HUES64 (cell line): ENCODE measurements at regions not wholly inside any gene's neighbourhood (a gene's known extent, or its start where the extent isn't known, plus 50 kb on each side); places are given as distances from the start of the nearest gene placed in this dataset.
A peak's percentile ranks its signal among the peaks of the same experiment; 100 is the strongest.

ENCODE experiments used
- H3K27ac ChIP-seq: 2 replicates; pipeline ENCODE4 v1.7.0; 2013; ENCODE audit warnings: low read depth, low read length, inconsistent platforms
- H3K27me3 ChIP-seq: 2 replicates; pipeline ENCODE4 v1.6.1; 2013; ENCODE audit warnings: mild to moderate bottlenecking, low read length; ENCODE audit not compliant: insufficient read depth
- H3K36me3 ChIP-seq: 2 replicates; pipeline ENCODE4 v1.6.1; 2013; ENCODE audit warnings: mild to moderate bottlenecking, low read length; ENCODE audit not compliant: insufficient read depth
- H3K4me1 ChIP-seq: 2 replicates; pipeline ENCODE4 v1.6.1; 2013; ENCODE audit warnings: mild to moderate bottlenecking, low read length, moderate library complexity; ENCODE audit not compliant: insufficient read depth
- H3K4me3 ChIP-seq: 2 replicates; pipeline ENCODE4 v1.5.1; 2013; ENCODE audit warnings: mild to moderate bottlenecking, low read length, moderate library complexity
- H3K9ac ChIP-seq: 2 replicates; pipeline ENCODE4 v1.6.1; 2013; ENCODE audit warnings: mild to moderate bottlenecking, low read depth, low read length
- H3K9me3 ChIP-seq: 2 replicates; pipeline ENCODE4 v1.6.1; 2013; ENCODE audit warnings: low read depth, low read length; ENCODE audit not compliant: insufficient read depth
- WGBS: fragments of 150-250, 120-280 bp; methylation state at CpG from one replicate; pipeline ENCODE4 v1.1.7; 2013; ENCODE audit warnings: missing lambda C conversion rate; 5-methylcytosine and 5-hydroxymethylcytosine counted together

DNA sequence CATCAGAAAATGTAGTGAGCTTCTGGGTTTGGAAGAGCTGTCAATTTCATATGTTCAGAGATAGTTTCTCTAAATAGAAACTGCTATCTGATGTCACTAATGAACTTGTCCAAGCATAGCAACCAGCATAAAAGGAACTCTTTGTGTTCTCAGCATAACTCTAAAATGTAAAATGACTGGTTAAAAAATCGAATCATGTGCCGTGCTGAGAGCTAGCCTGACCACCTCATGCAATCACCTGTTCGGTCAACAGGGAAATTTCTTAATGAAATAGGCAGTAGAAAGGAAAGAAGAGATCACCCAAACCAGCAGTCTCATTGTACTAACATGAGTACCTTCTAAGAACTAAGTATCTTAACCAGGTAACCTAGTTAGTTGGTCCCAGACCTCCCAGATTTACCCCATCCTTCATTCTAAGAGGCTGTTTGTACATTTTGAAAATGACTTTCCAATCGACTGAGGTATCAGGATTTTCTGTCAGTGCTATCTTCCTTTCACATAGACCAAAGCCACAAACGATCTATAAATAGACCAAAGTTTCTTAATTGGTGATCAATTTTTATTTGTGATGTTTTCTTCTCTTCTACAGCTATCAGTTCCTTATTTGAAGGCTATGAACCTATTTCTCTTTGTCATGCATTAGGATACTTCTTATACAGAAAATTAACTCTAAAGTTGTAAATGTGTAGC lies 147.3 kb downstream of the TLR5 start:
- no peaks in the 10 kb centered on the region for H3K36me3 ChIP-seq
- H3K4me3 ChIP-seq, result no peak overlapping the region
- no peaks in the 10 kb centered on the region for H3K27me3 ChIP-seq
- H3K27ac ChIP-seq, result no peak overlapping the region
- H3K9me3 ChIP-seq, result no peaks in the 10 kb centered on the region
- H3K9ac ChIP-seq, result no peak overlapping the region
- 87% methylated on average over 4 of the region's 5 CpGs for WGBS
- peaks cover 28% of the 10 kb centered on the region for H3K4me1 ChIP-seq

DNA sequence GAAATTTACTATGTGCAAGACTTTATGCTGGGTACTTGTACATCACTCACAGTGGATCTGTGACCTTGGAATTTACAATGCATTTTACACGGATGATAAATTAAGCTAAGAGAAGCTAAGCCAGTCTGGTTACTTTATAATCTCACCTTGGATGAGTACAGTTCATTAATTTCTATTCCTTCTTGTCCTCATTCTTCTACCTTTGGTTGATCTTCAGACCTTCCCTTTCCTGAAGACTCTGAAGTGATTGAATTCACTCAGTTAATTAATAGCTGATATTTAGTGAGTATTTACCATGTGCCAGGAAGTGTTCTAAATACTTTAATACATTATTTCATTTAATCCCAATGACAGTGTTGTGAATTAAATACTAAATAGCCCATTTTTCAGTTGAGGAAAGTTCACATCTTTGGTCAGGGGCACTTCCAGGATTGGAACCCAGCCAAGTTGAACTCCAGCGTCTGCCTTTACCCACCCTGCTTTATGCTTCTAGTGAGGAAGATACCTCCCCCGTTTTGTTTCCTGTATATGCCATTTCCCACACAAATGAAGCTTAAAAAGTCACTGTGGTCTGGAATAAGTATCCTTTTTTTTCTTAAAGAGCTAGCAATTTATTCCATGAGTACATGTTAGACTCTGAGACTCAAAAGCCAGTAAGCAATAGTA lies 146.6 kb downstream of the TLR5 start:
- Histone ChIP-seq H3K4me3 (no peak overlapping the region), H3K9ac (no peak overlapping the region), H3K27ac (no peak overlapping the region), H3K27me3 (no peaks in the 10 kb centered on the region), H3K9me3 (no peaks in the 10 kb centered on the region), H3K36me3 (no peaks in the 10 kb centered on the region), H3K4me1 (peaks cover 33% of the 10 kb centered on the region)
- WGBS, result 87% methylated on average over 3 of the region's 3 CpGs

DNA sequence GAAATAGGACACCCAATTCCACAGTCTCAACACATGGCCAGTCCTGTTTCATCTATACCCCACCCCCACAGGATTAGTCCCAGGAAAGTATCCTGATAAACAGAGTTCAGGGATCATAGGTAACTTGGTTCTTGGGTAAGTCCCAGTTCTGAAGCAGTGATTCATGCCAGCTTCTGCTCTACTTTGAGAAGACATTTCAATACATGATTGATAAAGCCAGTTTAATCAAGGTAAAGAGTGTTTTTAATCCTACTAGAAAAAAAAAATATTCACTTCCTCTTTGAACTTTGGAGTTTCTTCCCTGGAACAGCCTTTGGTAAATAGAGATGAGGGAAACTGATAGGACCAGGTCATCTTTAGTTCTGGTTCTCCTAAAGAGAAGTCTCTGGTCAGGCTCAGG lies 142.4 kb downstream of the TLR5 start:
- no peak overlapping the region for H3K9ac ChIP-seq
- H3K27ac ChIP-seq, result no peak overlapping the region
- no peak overlapping the region for H3K4me3 ChIP-seq
- H3K4me1 ChIP-seq, result peaks cover 23% of the 10 kb centered on the region
- H3K36me3 ChIP-seq, result no peaks in the 10 kb centered on the region; the same call in 1 of the 2 replicates
- no peaks in the 10 kb centered on the region for H3K9me3 ChIP-seq
- H3K27me3 ChIP-seq, result no peaks in the 10 kb centered on the region

DNA sequence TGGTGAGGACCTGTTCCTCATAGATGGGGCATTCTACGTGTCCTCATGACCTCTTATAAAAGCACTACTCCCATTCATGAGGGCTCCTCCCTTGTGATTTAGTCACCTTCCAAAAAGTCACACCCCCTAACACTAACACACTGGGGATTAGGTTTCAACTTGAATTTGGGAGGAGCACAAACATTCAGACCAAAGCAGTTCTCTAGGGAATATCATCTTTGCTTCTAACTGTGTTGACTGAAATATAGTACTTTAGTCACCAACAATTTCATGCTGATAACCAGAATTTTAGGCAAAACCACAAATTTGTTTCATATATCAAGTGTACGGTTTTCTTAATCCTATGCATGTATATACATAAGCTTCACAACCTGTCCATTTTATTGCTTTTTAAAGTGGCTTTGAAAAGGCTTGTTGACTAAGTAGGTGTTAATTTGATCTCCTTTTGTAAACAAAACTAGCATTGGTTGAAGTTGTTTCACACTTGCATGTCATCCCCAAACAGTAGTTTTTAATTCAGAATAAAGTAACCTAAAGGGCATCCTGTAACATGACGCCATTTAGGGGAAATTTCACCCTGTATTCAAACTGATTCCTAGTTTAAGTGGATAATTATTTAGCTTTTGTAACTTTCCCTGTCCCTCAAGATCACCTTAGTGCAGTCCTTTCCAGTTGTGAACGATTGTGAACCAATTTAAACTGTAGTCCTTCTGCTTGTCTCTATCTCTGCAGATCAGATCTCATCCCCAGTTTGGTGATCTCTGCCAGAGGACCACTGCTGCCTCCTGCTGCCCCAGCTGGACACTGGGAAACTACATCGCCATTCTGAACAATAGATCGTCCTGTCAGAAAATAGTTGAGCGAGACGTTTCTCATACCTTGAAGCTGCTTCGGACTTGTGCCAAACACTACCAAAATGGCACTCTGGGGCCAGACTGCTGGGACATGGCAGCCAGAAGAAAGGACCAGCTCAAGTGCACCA lies 141.1 kb downstream of the TLR5 start:
- Histone ChIP-seq H3K4me3 (no peak overlapping the region), H3K9me3 (no peaks in the 10 kb centered on the region), H3K27ac (no peak overlapping the region), H3K36me3 (no peaks in the 10 kb centered on the region; the same call in 1 of the 2 replicates), H3K9ac (no peak overlapping the region), H3K4me1 (peaks cover 20% of the 10 kb centered on the region), H3K27me3 (no peaks in the 10 kb centered on the region)
- 78% methylated on average over 8 of the region's 9 CpGs for WGBS

DNA sequence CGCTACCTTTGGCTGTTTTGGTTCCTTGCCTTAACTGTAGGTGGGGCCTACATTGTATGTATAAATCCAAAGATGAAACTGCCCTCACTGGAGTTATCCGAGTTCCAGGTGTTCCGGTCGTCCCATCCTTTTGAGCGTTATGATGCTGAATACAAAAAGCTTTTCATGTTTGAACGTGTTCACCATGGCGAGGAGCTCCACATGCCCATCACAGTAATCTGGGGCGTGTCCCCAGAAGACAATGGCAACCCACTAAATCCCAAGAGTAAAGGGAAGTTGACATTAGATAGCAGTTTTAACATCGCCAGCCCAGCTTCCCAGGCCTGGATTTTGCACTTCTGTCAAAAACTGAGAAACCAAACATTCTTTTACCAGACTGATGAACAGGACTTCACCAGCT lies 139.5 kb downstream of the TLR5 start:
- peaks cover 35% of the 10 kb centered on the region for H3K4me1 ChIP-seq
- no peaks in the 10 kb centered on the region for H3K27me3 ChIP-seq
- no peaks in the 10 kb centered on the region for H3K9me3 ChIP-seq
- no peak overlapping the region for H3K9ac ChIP-seq
- H3K36me3 ChIP-seq, result no peaks in the 10 kb centered on the region; the same call in 1 of the 2 replicates
- WGBS, result 91% methylated on average over 9 of the region's 9 CpGs
- no peak overlapping the region for H3K27ac ChIP-seq
- H3K4me3 ChIP-seq, result no peak overlapping the region

DNA sequence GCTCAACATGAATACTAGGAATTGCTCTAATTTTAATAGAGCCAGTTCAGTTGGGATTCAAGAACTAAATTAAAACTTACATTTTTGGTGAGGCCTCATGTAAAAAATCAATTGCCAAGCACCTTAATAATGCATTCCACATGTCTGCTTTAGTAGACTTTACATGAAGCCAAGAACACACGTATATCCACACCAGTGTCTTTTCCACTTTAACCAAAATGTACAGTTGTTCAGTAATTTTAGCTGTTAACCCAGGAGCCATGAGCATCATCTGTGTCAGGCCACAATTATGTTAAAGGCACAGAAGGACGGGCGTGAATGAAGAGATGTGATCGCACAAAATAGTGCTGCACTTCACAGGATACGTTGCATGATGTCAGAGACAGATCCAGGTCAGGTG lies 136.7 kb downstream of the TLR5 start:
- Histone ChIP-seq H3K27me3 (no peaks in the 10 kb centered on the region), H3K36me3 (no peaks in the 10 kb centered on the region; the same call in 1 of the 2 replicates), H3K4me3 (no peak overlapping the region), H3K27ac (no peak overlapping the region), H3K9me3 (no peaks in the 10 kb centered on the region), H3K9ac (no peak overlapping the region), H3K4me1 (peaks cover 48% of the 10 kb centered on the region)
- WGBS, result 96% methylated on average over 5 of the region's 5 CpGs

DNA sequence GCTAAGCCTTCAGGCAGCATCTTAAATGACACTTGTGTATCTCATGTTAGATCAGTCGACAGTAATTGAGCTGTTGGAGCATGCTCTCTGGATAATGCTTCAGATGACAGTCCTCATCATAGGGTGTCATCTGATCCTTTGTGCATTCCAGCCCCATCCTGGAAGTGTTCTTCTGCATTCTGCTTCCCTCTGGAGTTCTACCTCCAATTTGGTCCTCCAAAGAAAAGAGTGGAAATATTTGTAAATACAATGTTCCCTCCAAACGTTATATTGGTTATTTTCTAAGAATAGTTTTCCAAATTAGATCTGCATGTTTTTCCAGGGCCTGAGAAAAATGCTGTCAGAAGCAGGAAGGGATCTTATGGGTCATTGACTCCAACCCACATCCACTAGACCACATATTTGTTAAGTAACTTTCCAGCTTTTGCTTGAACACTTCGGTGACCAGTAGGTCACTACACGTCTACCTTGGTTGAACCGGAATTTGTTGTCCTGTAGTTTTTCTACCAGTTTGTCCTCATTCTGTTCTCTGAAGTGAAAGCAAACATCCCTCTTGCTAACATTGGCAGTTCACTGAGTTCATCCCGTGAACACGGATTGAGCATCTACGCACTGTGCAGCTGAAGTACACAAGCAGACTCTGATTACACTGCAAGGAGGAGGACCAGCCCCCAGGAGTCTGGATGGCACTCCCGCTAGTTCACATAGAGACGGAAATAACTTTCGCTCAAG lies 136.0 kb downstream of the TLR5 start:
- Histone ChIP-seq H3K4me1 (peaks cover 46% of the 10 kb centered on the region), H3K9me3 (no peaks in the 10 kb centered on the region), H3K4me3 (no peak overlapping the region), H3K9ac (no peak overlapping the region), H3K27me3 (no peaks in the 10 kb centered on the region), H3K27ac (no peak overlapping the region), H3K36me3 (no peaks in the 10 kb centered on the region; the same call in 1 of the 2 replicates)
- WGBS, result 85% methylated on average over 10 of the region's 11 CpGs

DNA sequence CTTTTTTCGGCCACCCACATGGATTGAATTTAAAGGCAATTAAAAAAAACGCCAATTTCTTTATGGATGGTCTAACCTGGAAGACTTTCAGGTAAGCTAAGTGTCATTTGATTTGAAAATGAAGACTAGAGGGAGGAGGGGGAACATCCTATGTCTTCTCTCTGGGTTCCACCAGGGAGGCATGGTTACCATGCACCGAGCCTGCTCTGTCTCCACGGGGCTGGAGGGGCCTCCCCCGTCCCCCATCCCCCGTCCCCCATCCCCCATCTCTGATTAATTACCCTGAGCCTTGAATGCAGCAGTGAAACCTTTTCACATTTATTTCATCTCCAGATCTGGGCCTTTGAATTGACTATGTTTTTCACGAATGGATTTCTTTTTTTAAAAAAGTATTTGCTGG lies 135.1 kb downstream of the TLR5 start:
- Histone ChIP-seq H3K4me3 (no peak overlapping the region), H3K9me3 (no peaks in the 10 kb centered on the region), H3K27me3 (no peaks in the 10 kb centered on the region), H3K27ac (no peak overlapping the region), H3K9ac (no peak overlapping the region), H3K4me1 (peaks cover 50% of the 10 kb centered on the region), H3K36me3 (no peaks in the 10 kb centered on the region; the same call in 1 of the 2 replicates)
- WGBS, result 52% methylated on average over 5 of the region's 7 CpGs

DNA sequence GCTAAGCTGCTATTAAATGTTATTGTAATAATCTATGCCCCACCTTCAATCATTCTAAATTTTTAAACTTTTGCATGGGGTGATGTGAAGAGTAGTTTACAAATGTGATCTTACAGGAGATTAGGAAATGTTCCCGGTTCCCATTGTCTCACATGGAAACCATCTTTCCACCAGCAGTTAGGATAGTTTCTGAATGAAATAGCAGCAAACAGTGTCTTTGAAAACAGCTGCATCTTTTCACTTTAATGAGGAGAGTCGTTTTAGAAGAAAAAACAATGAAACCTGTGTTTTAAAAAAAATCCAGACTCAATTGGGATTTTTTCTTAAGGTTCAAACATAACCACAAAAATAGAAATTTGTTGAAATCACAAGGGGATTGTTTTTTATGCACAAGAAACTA lies 134.2 kb downstream of the TLR5 start:
- H3K4me3 ChIP-seq, result no peak overlapping the region
- H3K36me3 ChIP-seq, result no peaks in the 10 kb centered on the region; the same call in none of the 2 replicates
- H3K9me3 ChIP-seq, result no peaks in the 10 kb centered on the region
- 33% methylated on average over 2 of the region's 2 CpGs for WGBS
- 0 out of 2 replicates have a peak overlapping the region, but pooled peaks have one; percentile 16 for H3K27ac ChIP-seq
- peaks cover 51% of the 10 kb centered on the region for H3K4me1 ChIP-seq
- no peaks in the 10 kb centered on the region for H3K27me3 ChIP-seq
- H3K9ac ChIP-seq, result no peak overlapping the region

DNA sequence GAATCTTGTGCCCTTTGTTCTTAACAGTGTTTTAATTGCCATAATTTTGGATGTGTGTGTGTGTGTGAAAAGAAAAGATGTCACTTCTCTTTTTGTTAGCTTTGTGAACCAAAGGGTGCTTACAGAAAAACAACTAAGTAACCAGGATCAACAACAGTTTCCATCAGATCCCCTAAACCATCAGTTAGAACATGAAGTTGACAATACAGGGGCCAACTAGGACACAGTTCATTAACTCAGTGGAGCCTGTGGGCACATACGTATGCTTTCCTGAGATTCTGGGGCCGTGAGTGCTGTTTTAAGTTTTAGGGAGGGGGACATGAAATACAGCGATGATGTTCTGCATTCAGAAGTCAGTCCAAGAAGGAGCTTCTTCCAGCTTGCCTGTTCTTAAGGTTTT lies 133.6 kb downstream of the TLR5 start:
- H3K9me3 ChIP-seq, result no peaks in the 10 kb centered on the region
- H3K27ac ChIP-seq, result no peak overlapping the region
- WGBS, result 79% methylated on average over 2 of the region's 3 CpGs
- H3K9ac ChIP-seq, result no peak overlapping the region
- peaks cover 51% of the 10 kb centered on the region for H3K4me1 ChIP-seq
- H3K36me3 ChIP-seq, result peaks cover 2% of the 10 kb centered on the region
- H3K27me3 ChIP-seq, result no peaks in the 10 kb centered on the region
- H3K4me3 ChIP-seq, result no peak overlapping the region
